B cell (primary cell): ENCODE measurements at regions not wholly inside any gene's neighbourhood (a gene's known extent, or its start where the extent isn't known, plus 50 kb on each side); places are given as distances from the start of the nearest gene placed in this dataset.

Source experiments
- CTCF ChIP-seq: fragments of 200-600 bp; IDR thresholded peaks from one replicate; pipeline ENCODE4 v1.8.0; 2022; ENCODE audit warnings: antibody characterized with exemption, mild to moderate bottlenecking
- EZH2 ChIP-seq: IDR thresholded peaks from 2 replicates; pipeline ENCODE4 v1.6.1; 2012; ENCODE audit warnings: borderline replicate concordance, low read depth, mild to moderate bottlenecking, moderate library complexity, low read length; ENCODE audit not compliant: insufficient read depth, poor library complexity, severe bottlenecking

DNA sequence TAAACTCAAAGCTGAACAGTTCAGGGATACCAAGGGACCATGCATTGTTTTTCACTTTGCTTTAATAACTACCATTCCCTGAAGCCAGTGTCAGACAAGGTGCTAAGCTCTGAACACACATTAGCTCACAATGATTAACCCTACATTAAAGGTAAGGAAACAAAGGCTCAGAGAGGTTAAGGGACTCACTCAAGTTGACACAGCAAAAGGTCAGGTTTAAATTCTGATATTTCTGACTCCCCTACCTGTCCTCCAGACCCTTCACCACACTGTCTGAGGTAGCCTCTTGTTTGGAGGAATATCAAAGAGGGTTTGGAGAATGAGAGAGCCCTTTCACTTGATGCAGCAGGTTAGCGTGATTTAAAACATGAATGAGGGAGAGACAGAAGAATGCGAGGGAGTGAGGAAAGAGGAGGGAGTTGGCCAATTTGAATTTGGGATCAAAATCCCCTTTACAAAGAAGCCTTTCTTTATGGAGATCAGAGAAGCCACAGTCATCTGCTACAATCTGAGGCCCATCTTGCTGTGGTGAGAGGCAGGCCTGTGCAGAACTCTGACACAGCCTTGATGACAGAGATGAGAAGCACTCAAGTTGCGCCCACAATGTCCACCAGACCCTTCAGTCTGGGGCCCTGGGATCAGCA is 103.5 kb downstream of the FHDC1 start:
- TF ChIP-seq CTCF = no peak
- no peak for TF ChIP-seq EZH2
